H1 (cell line): ENCODE measurements at regions not wholly inside any gene's neighbourhood (a gene's known extent, or its start where the extent isn't known, plus 50 kb on each side); places are given as distances from the start of the nearest gene placed in this dataset.

Experiments
- CTCF ChIA-PET: fragments of 300-600 bp; sonication (Branson Sonifier 250); formaldehyde crosslinking; loops from one replicate; lab custom pipeline; 2021; ENCODE audit not compliant: partially characterized antibody; lab: Charles Lee
- POLR2A ChIA-PET: fragments of 300-600 bp; sonication (Branson Sonifier 250); formaldehyde crosslinking; loops from one replicate; lab custom pipeline; 2021; ENCODE audit warnings: inconsistent platforms; ENCODE audit not compliant: partially characterized antibody; lab: Charles Lee
- DNase-seq, 2 experiments: peaks; one replicate each; pipeline versions ENCODE4 v3.0.0 to v3.0.0-alpha.2; 2010 to 2022; ENCODE audit warnings: low spot score in 2 of 2, low read depth in 1 of 2, mixed read lengths in 1 of 2
- FAIRE-seq: peaks from 2 replicates; lab custom pipeline; 2011; peaks lifted over from hg19 to GRCh38; lab: Jason Lieb, UNC
- H2AFZ ChIP-seq: 2 replicates; pipeline ENCODE4 v1.8.1; 2012; ENCODE audit warnings: low read length, inconsistent platforms
- H2AK5ac ChIP-seq: 2 replicates; pipeline ENCODE4 v1.6.1; 2013; ENCODE audit warnings: low read depth, low read length
- H2BK120ac ChIP-seq: replicated peaks from 2 replicates; pipeline ENCODE3; 2013; ENCODE audit warnings: low read depth, low read length, inconsistent platforms
- H2BK12ac ChIP-seq: 2 replicates; pipeline ENCODE4 v1.6.1; 2013; ENCODE audit warnings: low read depth, low read length
- H2BK15ac ChIP-seq: 2 replicates; pipeline ENCODE4 v1.6.1; 2013; ENCODE audit warnings: low read length
- H2BK20ac ChIP-seq: 2 replicates; pipeline ENCODE4 v1.6.1; 2013; ENCODE audit warnings: low read length
- H2BK5ac ChIP-seq: 2 replicates; pipeline ENCODE4 v1.6.1; 2013; ENCODE audit warnings: low read depth, low read length
- H3K14ac ChIP-seq: 2 replicates; pipeline ENCODE4 v1.6.1; 2013; ENCODE audit warnings: inconsistent platforms; ENCODE audit not compliant: insufficient read length
- H3K18ac ChIP-seq: 2 replicates; pipeline ENCODE4 v1.6.1; 2013; ENCODE audit warnings: low read length; ENCODE audit errors: extremely low read depth
- H3K23ac ChIP-seq: 2 replicates; pipeline ENCODE4 v1.6.1; 2013; ENCODE audit warnings: inconsistent platforms; ENCODE audit not compliant: insufficient read length
- H3K23me2 ChIP-seq: 2 replicates; pipeline ENCODE4 v1.6.1; 2013; ENCODE audit warnings: low read depth, low read length
- H3K27ac ChIP-seq: 2 replicates; pipeline ENCODE4 v1.6.1; 2011; ENCODE audit warnings: low read depth, low read length, inconsistent platforms
- H3K27me3 ChIP-seq, 4 experiments: replicated peaks in 1 of 4; 1 replicate in 1 of 4; 2 replicates in 3 of 4; pipeline versions ENCODE4 v1.6.1 to v1.8.1; 2011 to 2013; ENCODE audit warnings: low read length in 3 of 4, mild to moderate bottlenecking in 3 of 4, inconsistent platforms in 2 of 4, mixed read lengths in 2 of 4, moderate library complexity in 1 of 4; ENCODE audit not compliant: control insufficient read depth in 3 of 4, insufficient read depth in 3 of 4; ENCODE audit errors: extremely low read depth in 1 of 4
- H3K36me3 ChIP-seq, 4 experiments: 2 replicates each; pipeline versions ENCODE4 v1.6.1 to v1.8.1; 2011 to 2013; ENCODE audit warnings: mild to moderate bottlenecking in 4 of 4, low read length in 3 of 4, moderate library complexity in 2 of 4, control low read depth in 1 of 4, inconsistent platforms in 1 of 4; ENCODE audit not compliant: insufficient read depth in 4 of 4, control insufficient read depth in 2 of 4
- H3K4ac ChIP-seq: replicated peaks from 2 replicates; pipeline ENCODE3; 2013; ENCODE audit warnings: low read length, low read depth, mixed read lengths, inconsistent platforms; ENCODE audit not compliant: insufficient read length
- H3K4me1 ChIP-seq, 4 experiments: replicated peaks in 1 of 4; 1 replicate in 1 of 4; 2 replicates in 3 of 4; pipeline versions ENCODE4 v1.6.1 to v1.8.1; 2011 to 2013; ENCODE audit warnings: low read length in 3 of 4, inconsistent platforms in 2 of 4, mixed read lengths in 1 of 4; ENCODE audit not compliant: insufficient read depth in 4 of 4, control insufficient read depth in 3 of 4
- H3K4me2 ChIP-seq, 2 experiments: 2 replicates each; pipeline versions ENCODE4 v1.6.1 to v1.8.1; 2011 to 2013; ENCODE audit warnings: low read depth in 2 of 2, low read length in 2 of 2, control low read depth in 1 of 2, inconsistent platforms in 1 of 2, mild to moderate bottlenecking in 1 of 2; ENCODE audit not compliant: insufficient read depth in 1 of 2
- H3K4me3 ChIP-seq, 4 experiments: fragments of 200-600, 300-600 bp in 1 of 4; sonication (generic), shearing (Covaris generic), sonication (Bioruptor Twin) in 1 of 4; 2 replicates each; pipeline versions ENCODE4 v1.5.1 to v1.8.1; 2011 to 2016; ENCODE audit warnings: low read length in 4 of 4, low read depth in 3 of 4, control low read depth in 2 of 4, inconsistent platforms in 2 of 4, mild to moderate bottlenecking in 2 of 4, mixed read lengths in 1 of 4, moderate library complexity in 1 of 4; ENCODE audit not compliant: insufficient read depth in 2 of 4; ENCODE audit errors: extremely low read depth in 1 of 4
- H3K56ac ChIP-seq: replicated peaks from 2 replicates; pipeline ENCODE3; 2013; ENCODE audit warnings: low read depth, mild to moderate bottlenecking, mixed read lengths, low read length, inconsistent platforms; ENCODE audit not compliant: insufficient read length
- H3K79me1 ChIP-seq: 2 replicates; pipeline ENCODE4 v1.6.1; 2013; ENCODE audit warnings: low read depth, low read length, control low read depth
- H3K79me2 ChIP-seq, 2 experiments: 2 replicates each; pipeline versions ENCODE4 v1.6.1 to v1.8.1; 2012 to 2013; ENCODE audit warnings: low read length in 2 of 2, mild to moderate bottlenecking in 2 of 2, inconsistent platforms in 1 of 2; ENCODE audit not compliant: insufficient read depth in 2 of 2, control insufficient read depth in 1 of 2
- H3K9ac ChIP-seq, 4 experiments: replicated peaks in 1 of 4; 1 replicate in 1 of 4; 2 replicates in 3 of 4; pipeline versions ENCODE4 v1.6.1 to v1.8.1; 2011 to 2013; ENCODE audit warnings: low read depth in 3 of 4, low read length in 3 of 4, control low read depth in 2 of 4, mild to moderate bottlenecking in 2 of 4, moderate library complexity in 2 of 4, inconsistent platforms in 1 of 4; ENCODE audit errors: extremely low read depth in 1 of 4
- H3K9me3 ChIP-seq, 2 experiments: 2 replicates each; pipeline versions ENCODE4 v1.6.1 to v1.8.1; 2012 to 2013; ENCODE audit warnings: mild to moderate bottlenecking in 2 of 2, moderate library complexity in 2 of 2, control low read depth in 1 of 2, inconsistent platforms in 1 of 2, low read depth in 1 of 2, low read length in 1 of 2, mixed read lengths in 1 of 2; ENCODE audit not compliant: insufficient read depth in 2 of 2
- H4K20me1 ChIP-seq, 2 experiments: replicated peaks in 1 of 2; 2 replicates each; pipeline versions ENCODE3 to v1.8.1; 2011 to 2013; ENCODE audit warnings: inconsistent platforms in 2 of 2, low read length in 2 of 2, mild to moderate bottlenecking in 1 of 2; ENCODE audit not compliant: insufficient read depth in 2 of 2, control insufficient read depth in 1 of 2
- H4K5ac ChIP-seq: 2 replicates; pipeline ENCODE4 v1.6.1; 2013; ENCODE audit warnings: low read length, low read depth, mixed read lengths, inconsistent platforms; ENCODE audit not compliant: insufficient read length
- H4K8ac ChIP-seq: 2 replicates; pipeline ENCODE4 v1.8.0; 2013; ENCODE audit warnings: mild to moderate bottlenecking, moderate library complexity, low read length, inconsistent platforms; ENCODE audit not compliant: insufficient read depth; ENCODE audit errors: extremely low read depth
- H4K91ac ChIP-seq: replicated peaks from 2 replicates; pipeline ENCODE3; 2013; ENCODE audit warnings: low read length, mixed read lengths, inconsistent platforms; ENCODE audit not compliant: insufficient read length
- CEBPB ChIP-seq: IDR thresholded peaks from 2 replicates; pipeline ENCODE4 v1.6.1; 2012; ENCODE audit warnings: low read depth, low read length
- FOSL1 ChIP-seq: IDR thresholded peaks from 2 replicates; pipeline ENCODE4 v1.6.1; 2011; ENCODE audit warnings: mild to moderate bottlenecking, low read depth, low read length, moderate library complexity; ENCODE audit not compliant: insufficient read depth
- GABPA ChIP-seq: IDR thresholded peaks from 2 replicates; pipeline ENCODE4 v1.6.1; 2011; ENCODE audit warnings: mild to moderate bottlenecking, low read length, moderate library complexity, borderline replicate concordance; ENCODE audit not compliant: insufficient read depth
- RBBP5 ChIP-seq: IDR thresholded peaks from 2 replicates; pipeline ENCODE4 v1.7.1; 2012; ENCODE audit warnings: low read depth, mild to moderate bottlenecking, inconsistent platforms, low read length, moderate library complexity, borderline replicate concordance
- SP4 ChIP-seq: IDR thresholded peaks from 2 replicates; pipeline ENCODE4 v1.6.1; 2012; ENCODE audit warnings: low read length, inconsistent platforms
- YY1 ChIP-seq: IDR thresholded peaks from 2 replicates; pipeline ENCODE4 v1.6.1; 2011; ENCODE audit warnings: low read depth, mild to moderate bottlenecking, low read length
- WGBS, 2 experiments: shearing (Covaris generic) in 1 of 2; methylation state at CpG; one replicate each; pipeline versions ENCODE4 v1.1.6 to v1.1.7; 2013 to 2015; ENCODE audit warnings: low lambda C conversion rate in 2 of 2, mixed read lengths in 2 of 2, inconsistent platforms in 1 of 2, low coverage in 1 of 2, missing lambda C conversion rate in 1 of 2; ENCODE audit not compliant: insufficient replicate concordance in 2 of 2, insufficient coverage in 1 of 2, insufficient read length in 1 of 2; ENCODE audit errors: extremely low coverage in 1 of 2, missing lambda C conversion rate in 1 of 2; 5-methylcytosine and 5-hydroxymethylcytosine counted together

DNA sequence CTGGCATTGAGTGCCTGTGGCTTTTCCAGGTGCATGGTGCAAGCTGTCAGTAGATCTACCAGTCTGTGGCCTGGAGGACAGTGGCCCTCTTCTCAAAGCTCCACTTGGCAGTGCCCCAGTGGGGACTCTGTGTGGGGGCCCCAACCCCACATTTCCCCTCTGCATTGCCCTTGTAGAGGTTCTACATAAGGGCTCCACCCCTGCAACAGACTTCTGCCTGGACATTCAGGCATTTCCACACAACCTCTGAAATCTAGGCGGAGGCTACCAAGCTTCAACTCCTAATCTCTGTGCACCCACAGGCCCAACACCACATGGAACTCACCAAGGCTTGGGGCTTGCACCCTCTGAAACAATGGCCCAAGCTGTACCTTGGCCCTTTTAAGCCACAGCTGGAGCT, 102.7 kb upstream of the PLEKHG7 start:
- 100% methylated on average over 1 of the region's 1 CpG; no CpG with 5 or more reads in 1 of the 2 experiments for WGBS, 2 experiments
- Histone ChIP-seq H3K9me3 (peaks cover 12 to 17% of the 10 kb centered on the region in 2 experiments; a peak in 3 of 4 replicates), H3K4ac (no peak overlapping the region), H4K8ac (no peak overlapping the region), H3K4me2 (no peak overlapping the region), H3K23ac (no peak overlapping the region), H4K20me1 (no peaks in the 10 kb centered on the region), H3K23me2 (no peaks in the 10 kb centered on the region), H4K91ac (no peak overlapping the region), H3K9ac (no peak overlapping the region), H2BK15ac (no peak overlapping the region), H3K36me3 (peaks cover 0 to 2% (median 0%) of the 10 kb centered on the region in 4 experiments; a peak in 1 of 8 replicates), H2BK20ac (no peak overlapping the region), H3K27me3 (no peaks in the 10 kb centered on the region), H2BK5ac (no peak overlapping the region), H2BK12ac (no peak overlapping the region), H4K5ac (no peak overlapping the region), H3K14ac (no peak overlapping the region), H3K79me2 (no peaks in the 10 kb centered on the region), H3K79me1 (no peaks in the 10 kb centered on the region), H2AFZ (no peak overlapping the region), H3K27ac (no peak overlapping the region), H3K4me1 (no peaks in the 10 kb centered on the region), H2AK5ac (no peak overlapping the region), H3K56ac (no peak overlapping the region), H2BK120ac (no peak overlapping the region), H3K4me3 (no peak overlapping the region), H3K18ac (no peak overlapping the region)
- no peak for FAIRE-seq
- ChIA-PET POLR2A (no interaction called here), CTCF (interaction anchor here (1.2 kb wide), 2 partner anchors 8 to 14 kb away, joined by 4 read pairs; no protein-coding TSS in a partner anchor)
- DNase-seq: no peak
- TF ChIP-seq YY1: no peak
- no peak for TF ChIP-seq CEBPB
- no peak for TF ChIP-seq RBBP5
- TF ChIP-seq SP4: no peak
- TF ChIP-seq GABPA: no peak
- TF ChIP-seq FOSL1: no peak
